Right lobe of liver (tissue), 6 donors: ENCODE measurements at regions not wholly inside any gene's neighbourhood (a gene's known extent, or its start where the extent isn't known, plus 50 kb on each side); places are given as distances from the start of the nearest gene placed in this dataset.

ENCODE experiments used
- ATAC-seq, 4 donors: fragments of 200-7000 bp; cut with Tn5 transposase; one replicate each; pipeline ENCODE4 v1.9.1; 2020; ENCODE audit warnings: mild to moderate bottlenecking in 4 of 4, moderate library complexity in 4 of 4
- DNase-seq, 3 donors: peaks; one replicate each; pipeline ENCODE4 v3.0.0-alpha.2; 2020
- H3K27ac ChIP-seq, 3 donors: fragments of 200-600 bp; one replicate each; pipeline ENCODE4 v1.8.0; 2022
- H3K27me3 ChIP-seq, 2 donors: fragments of 200-600 bp; one replicate each; pipeline ENCODE4 v1.8.0; 2022
- H3K36me3 ChIP-seq, 4 donors: fragments of 200-600 bp; sonication (generic) in 1 of 4; one replicate each; pipeline versions ENCODE4 v1.5.1 to v1.8.0; 2017 to 2022; ENCODE audit warnings: control low read depth in 1 of 4
- H3K4me1 ChIP-seq, 4 donors: fragments of 200-600 bp; sonication (generic) in 1 of 4; one replicate each; pipeline versions ENCODE4 v1.5.1 to v1.8.0; 2017 to 2022; ENCODE audit warnings: control low read depth in 1 of 4
- H3K4me3 ChIP-seq, 3 donors: fragments of 200-600 bp; one replicate each; pipeline ENCODE4 v1.8.0; 2022
- H3K9me3 ChIP-seq, 4 donors: fragments of 200-600 bp; sonication (generic) in 1 of 4; one replicate each; pipeline versions ENCODE4 v1.5.1 to v1.8.0; 2017 to 2022; ENCODE audit warnings: control low read depth in 1 of 4
- POLR2A ChIP-seq: fragments of 450-650 bp; IDR thresholded peaks from one replicate; pipeline ENCODE4 v1.6.1; 2017; ENCODE audit warnings: antibody characterized with exemption, mild to moderate bottlenecking
- WGBS: methylation state at CpG from one replicate; pipeline ENCODE4 v1.1.6; 2018; ENCODE audit warnings: low coverage, low lambda C conversion rate; ENCODE audit not compliant: insufficient coverage; ENCODE audit errors: missing lambda C conversion rate; 5-methylcytosine and 5-hydroxymethylcytosine counted together
- intact Hi-C, 2 donors: fragments of 100-400 bp; cut with DNase I; formaldehyde crosslinking; loops; one replicate each; pipeline versions ENCODE4 v1.11.2 to v1.14.1; 2022
- TF ChIP-seq, protein P1 (sequence below), 4 donors: fragments of 200-600 bp in 3 of 4; fragments of 450-650 bp in 1 of 4; IDR thresholded peaks; one replicate each; pipeline versions ENCODE4 v1.5.1 to v1.8.0; 2016 to 2022; ENCODE audit warnings: antibody characterized with exemption in 4 of 4, mild to moderate bottlenecking in 2 of 4
- donor health status: DM: no; HTN: yes; CAD: no.
- donor health status: DM: no; HTN: no; CAD: no.
- donor health status: DM: no; HTN: no; CAD: no.
- donor health status: DM: no; HTN: yes; CAD: no.
- donor health status: DM: no; HTN: yes; CAD: no.

DNA sequence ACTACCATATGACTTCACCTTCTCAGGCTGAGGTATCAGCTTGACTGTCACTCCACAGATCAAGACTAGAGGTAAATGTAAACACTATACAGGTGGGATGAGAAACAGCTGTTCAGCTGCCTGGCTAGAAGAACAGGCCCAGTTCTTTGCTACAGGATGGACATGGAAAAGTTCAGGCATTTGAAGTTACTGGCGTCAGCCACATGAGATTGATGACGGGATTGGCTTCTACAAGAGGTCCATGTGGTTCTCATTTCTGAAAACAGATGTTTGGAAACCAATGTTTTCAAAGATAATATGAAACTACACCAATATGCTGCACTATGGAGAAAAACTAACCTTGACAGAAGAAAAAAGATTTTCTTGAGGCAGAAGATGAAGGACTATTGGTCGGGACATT lies 324.1 kb downstream of the CDH10 start:
- intact Hi-C loops, result no loop called here
- TF ChIP-seq, protein P1, sequence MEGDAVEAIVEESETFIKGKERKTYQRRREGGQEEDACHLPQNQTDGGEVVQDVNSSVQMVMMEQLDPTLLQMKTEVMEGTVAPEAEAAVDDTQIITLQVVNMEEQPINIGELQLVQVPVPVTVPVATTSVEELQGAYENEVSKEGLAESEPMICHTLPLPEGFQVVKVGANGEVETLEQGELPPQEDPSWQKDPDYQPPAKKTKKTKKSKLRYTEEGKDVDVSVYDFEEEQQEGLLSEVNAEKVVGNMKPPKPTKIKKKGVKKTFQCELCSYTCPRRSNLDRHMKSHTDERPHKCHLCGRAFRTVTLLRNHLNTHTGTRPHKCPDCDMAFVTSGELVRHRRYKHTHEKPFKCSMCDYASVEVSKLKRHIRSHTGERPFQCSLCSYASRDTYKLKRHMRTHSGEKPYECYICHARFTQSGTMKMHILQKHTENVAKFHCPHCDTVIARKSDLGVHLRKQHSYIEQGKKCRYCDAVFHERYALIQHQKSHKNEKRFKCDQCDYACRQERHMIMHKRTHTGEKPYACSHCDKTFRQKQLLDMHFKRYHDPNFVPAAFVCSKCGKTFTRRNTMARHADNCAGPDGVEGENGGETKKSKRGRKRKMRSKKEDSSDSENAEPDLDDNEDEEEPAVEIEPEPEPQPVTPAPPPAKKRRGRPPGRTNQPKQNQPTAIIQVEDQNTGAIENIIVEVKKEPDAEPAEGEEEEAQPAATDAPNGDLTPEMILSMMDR (IDR thresholded peaks at IDR 0.05), result no peak
- no peak for TF ChIP-seq POLR2A

DNA sequence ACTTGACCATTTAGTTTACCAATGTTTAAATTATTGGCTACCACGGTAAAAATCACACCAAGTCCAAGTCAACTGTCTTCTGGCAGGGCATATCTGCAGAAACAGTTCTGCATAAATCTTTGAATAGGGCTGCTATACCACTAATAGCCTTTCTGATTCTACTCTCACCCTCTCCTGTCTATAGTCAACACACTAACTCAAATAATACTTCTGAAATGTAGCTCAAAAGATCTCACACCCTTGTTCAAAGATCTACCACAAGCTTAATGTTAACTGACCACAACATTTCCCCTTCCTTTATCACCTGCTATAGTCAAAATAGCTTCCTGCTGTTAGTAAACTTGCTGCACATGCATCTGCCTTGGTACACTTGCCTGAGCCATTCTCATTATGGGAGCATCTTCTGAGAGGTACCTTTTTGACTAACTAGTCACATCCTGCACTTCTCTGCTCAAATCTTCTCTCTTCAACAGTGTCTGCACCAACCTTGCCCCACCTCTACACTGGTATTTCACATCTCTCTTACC lies 319.4 kb downstream of the CDH10 start:
- intact Hi-C loops, result no loop called here
- Histone ChIP-seq H3K9me3 (no peaks in the 10 kb centered on the region), H3K27ac (no peak overlapping the region), H3K4me1 (no peaks in the 10 kb centered on the region), H3K27me3 (no peaks in the 10 kb centered on the region), H3K36me3 (no peaks in the 10 kb centered on the region), H3K4me3 (no peak overlapping the region)
- no peak for TF ChIP-seq POLR2A
- TF ChIP-seq, protein P1 (IDR thresholded peaks at IDR 0.05), result no peak
- no peak for ATAC-seq
- no peak for DNase-seq
- WGBS, result 38% methylated on average over 1 of the region's 1 CpG

More for the DNA sequence above, 324.1 kb downstream of the CDH10 start:
- no peaks in the 10 kb centered on the region for H3K36me3 ChIP-seq
- no peaks in the 10 kb centered on the region for H3K9me3 ChIP-seq
- H3K4me3 ChIP-seq, result no peak overlapping the region
- H3K4me1 ChIP-seq, result no peaks in the 10 kb centered on the region
- 24% methylated on average over 3 of the region's 3 CpGs for WGBS
- no peak for DNase-seq
- no peak for ATAC-seq
- no peaks in the 10 kb centered on the region for H3K27me3 ChIP-seq
- H3K27ac ChIP-seq, result no peak overlapping the region

DNA sequence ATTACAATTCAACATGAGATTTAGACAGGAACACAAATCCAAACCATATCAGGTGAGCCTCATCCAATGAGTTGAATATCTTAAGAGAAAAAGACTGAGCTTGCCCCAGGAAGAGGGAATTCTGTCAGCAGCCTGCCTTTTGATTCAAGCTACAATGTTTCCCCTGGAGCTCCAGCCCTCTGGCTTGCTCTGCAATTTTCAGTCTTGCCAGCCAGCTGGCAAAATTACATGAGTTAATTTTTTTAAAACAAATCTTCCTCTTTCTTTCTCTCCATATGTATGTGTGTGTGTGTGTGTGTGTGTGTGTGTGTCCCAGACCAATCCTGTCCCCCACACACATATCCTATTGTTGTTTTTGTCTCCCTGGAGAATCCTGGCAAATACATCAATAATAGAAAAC lies 313.2 kb downstream of the CDH10 start:
- ATAC-seq (no peak), DNase-seq (no peak)
- Histone ChIP-seq H3K4me3 (no peak overlapping the region), H3K36me3 (no peaks in the 10 kb centered on the region), H3K27ac (no peak overlapping the region), H3K27me3 (no peaks in the 10 kb centered on the region), H3K4me1 (no peaks in the 10 kb centered on the region), H3K9me3 (no peaks in the 10 kb centered on the region)
- no peak for TF ChIP-seq POLR2A
- TF ChIP-seq, protein P1 (IDR thresholded peaks at IDR 0.05), result no peak
- intact Hi-C loops, result no loop called here

DNA sequence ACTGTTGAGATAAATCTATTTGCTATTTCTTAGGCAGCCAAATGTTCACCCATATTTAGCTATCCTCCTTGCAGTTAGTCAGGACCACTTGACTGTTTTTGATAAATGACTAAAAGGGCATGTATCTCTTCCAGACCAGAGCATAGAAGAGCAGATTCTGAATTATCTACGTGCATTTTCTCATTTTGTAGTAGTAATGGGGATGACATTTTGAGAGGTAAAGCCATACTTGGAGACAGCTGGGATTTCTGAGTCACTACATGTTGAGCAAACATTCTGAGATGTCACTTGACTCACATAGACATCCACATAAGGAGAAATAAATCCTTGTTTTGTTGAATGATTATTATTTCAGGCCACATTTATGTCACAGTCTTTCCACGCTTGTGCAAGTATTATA lies 297.6 kb downstream of the CDH10 start:
- no peak overlapping the region for H3K27ac ChIP-seq
- intact Hi-C loops, result no loop called here
- TF ChIP-seq, protein P1 (IDR thresholded peaks at IDR 0.05), result no peak
- TF ChIP-seq POLR2A, result no peak
- H3K9me3 ChIP-seq, result no peaks in the 10 kb centered on the region
- H3K4me3 ChIP-seq, result no peak overlapping the region
- ATAC-seq (no peak), DNase-seq (no peak)
- no peaks in the 10 kb centered on the region for H3K27me3 ChIP-seq
- no peaks in the 10 kb centered on the region for H3K36me3 ChIP-seq
- WGBS, result 43% methylated on average over 2 of the region's 2 CpGs
- H3K4me1 ChIP-seq, result no peaks in the 10 kb centered on the region

DNA sequence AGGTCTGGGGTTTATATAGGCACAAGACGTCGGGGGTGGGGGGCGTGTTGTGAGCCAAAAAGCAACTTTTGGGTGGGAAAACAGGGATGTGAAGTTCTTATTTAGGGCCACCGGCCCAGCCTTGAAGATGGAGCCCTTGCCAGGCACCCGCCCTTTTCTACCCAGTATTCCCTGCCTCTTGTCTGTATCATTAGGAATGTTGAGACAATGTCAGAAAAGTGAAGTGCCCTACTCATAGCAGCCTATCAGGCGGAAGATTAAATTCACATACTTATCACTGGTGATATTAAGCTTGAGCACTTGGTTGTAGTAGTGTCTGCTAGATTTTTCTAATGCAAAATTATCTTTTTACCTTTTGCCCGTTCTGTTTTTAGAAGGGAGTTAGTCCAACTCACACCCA lies 293.5 kb downstream of the CDH10 start:
- no peak for ATAC-seq
- H3K9me3 ChIP-seq, result no peaks in the 10 kb centered on the region
- TF ChIP-seq POLR2A, result no peak
- TF ChIP-seq, protein P1 (IDR thresholded peaks at IDR 0.05), result no peak
- no peaks in the 10 kb centered on the region for H3K36me3 ChIP-seq
- DNase-seq, result no peak
- no peak overlapping the region for H3K4me3 ChIP-seq
- intact Hi-C loops, result no loop called here
- no peaks in the 10 kb centered on the region for H3K27me3 ChIP-seq
- 44% methylated on average over 7 of the region's 7 CpGs for WGBS
- no peak overlapping the region for H3K27ac ChIP-seq
- H3K4me1 ChIP-seq, result no peaks in the 10 kb centered on the region
